ENCODE measurements at regions not wholly inside any gene's neighbourhood (a gene's known extent, or its start where the extent isn't known, plus 50 kb on each side); places are given as distances from the start of the nearest gene placed in this dataset.
"Not testable (repeated sequence)": the region's sequence is repeated elsewhere in the genome, so short reads cannot be mapped to it uniquely, and the experiment has no call there.

GRCh38 chr13:74248477-74248876 is 114.3 kb upstream of the KLF12 start:
- DNase-seq (ENCODE audit: low read depth) = no peak

DNA sequence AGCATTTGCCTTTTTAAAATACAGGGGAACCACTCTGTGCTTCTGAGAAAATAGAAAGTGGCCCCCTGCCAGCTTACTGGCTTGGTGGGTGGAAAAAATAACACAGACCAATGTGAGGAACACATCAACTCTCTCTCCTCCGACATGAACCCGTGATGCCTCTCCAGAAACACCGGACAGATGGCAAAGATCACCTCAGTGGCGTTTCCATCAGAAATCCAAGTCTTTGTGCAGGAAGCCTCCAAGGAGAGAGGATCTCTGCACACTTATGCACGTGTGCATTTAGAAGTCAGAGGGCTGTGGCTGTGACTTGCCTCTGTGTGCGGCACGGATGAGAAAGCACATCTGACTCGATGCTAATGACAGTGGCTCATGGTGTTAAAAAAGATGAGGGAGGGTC is 112.3 kb upstream of the KLF12 start:
- DNase-seq (ENCODE audit: low read depth) = peak; percentile 45

DNA sequence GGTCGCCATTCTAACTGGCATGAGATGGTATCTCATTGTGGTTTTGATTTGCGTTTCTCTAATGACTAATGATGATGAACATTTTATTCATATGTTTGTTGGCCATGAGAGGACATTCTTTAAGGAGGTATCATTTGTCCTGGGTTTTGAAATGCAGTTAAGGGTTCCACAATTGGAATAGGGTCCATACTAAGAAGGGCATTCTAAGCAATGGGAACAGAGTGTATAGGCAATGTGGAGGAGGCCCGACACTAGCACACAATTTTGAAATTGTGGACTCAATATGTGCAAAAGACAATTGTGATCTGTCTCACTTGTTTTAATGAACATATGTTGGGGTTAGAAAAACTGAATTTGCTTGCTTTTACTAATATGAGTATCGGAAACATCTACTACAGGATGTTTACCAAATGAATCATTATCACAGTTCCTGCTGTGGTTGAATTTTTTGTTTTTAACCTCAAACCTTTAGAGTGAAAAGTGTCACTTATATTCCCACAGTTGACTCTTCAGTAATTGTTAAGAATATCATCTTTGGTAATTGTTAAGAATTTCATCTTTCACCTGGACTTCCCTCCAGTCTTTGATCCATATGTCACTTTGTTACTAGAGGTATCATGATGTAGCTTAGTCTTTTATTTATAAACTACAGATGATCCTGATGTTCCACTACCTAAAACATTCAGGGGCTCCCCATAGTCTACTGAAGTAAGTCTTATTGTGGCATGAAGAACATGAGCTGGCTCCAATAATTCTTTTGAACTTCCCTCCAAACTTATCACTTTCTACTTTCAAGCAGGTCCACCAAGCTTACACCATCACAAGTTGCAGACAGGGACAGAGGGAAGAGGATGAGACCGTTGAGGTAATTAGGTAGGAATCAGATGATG is 109.7 kb upstream of the KLF12 start:
- no peak for DNase-seq (ENCODE audit: low read depth)

DNA sequence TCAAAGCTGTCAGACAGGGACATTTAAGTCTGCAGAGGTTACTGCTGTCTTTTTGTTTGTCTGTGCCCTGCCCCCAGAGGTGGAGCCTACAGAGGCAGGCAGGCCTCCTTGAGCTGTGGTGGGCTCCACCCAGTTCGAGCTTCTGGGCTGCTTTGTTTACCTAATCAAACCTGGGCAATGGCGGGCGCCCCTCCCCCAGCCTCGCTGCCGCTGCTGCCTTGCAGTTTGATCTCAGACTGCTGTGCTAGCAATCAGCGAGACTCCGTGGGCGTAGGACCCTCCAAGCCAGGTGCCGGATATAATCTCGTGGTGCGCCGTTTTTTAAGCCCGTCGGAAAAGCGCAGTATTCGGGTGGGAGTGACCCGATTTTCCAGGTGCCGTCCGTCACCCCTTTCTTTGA is 107.1 kb upstream of the KLF12 start:
- not testable (repeated sequence) for DNase-seq (ENCODE audit: low read depth)

GRCh38 chr13:74230984-74231501 is 96.8 kb upstream of the KLF12 start:
- no peak for DNase-seq (ENCODE audit: low read depth)

GRCh38 chr13:74229242-74229641 is 95.0 kb upstream of the KLF12 start:
- DNase-seq (ENCODE audit: low read depth) = no peak

GRCh38 chr13:74227476-74228158 is 93.4 kb upstream of the KLF12 start:
- no peak for DNase-seq (ENCODE audit: low read depth)

GRCh38 chr13:74226791-74227475 is 92.7 kb upstream of the KLF12 start:
- DNase-seq (ENCODE audit: low read depth) = no peak

GRCh38 chr13:74221752-74222151 is 87.5 kb upstream of the KLF12 start:
- DNase-seq (ENCODE audit: low read depth) = no peak

DNA sequence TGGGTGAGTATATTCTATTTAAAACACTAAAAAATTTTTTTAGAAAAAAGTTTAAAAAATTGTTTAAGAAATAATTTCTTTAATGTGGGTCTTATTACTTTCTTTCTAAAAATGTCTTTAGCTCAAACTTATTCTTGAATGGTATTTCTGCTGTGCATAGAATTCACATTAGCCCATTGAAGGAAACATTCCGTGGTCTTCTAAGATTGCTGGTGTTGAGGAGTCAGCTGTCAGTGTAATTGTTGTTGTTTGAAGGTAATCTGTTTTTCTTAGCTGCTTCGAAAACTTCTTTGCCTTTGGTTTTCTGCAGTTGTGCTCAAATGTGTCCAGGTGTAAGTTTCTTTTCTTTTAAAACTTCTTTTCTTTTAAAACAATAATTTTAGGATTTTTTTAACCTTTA is 85.4 kb upstream of the KLF12 start:
- DNase-seq (ENCODE audit: low read depth) = no peak

GRCh38 chr13:74218291-74218690 is 84.1 kb upstream of the KLF12 start:
- DNase-seq (ENCODE audit: low read depth) = no peak

- DNase-seq (ENCODE audit: low read depth) = no peak
Measured at GRCh38 chr13:74217811-74218210, 83.6 kb upstream of the KLF12 start.

DNA sequence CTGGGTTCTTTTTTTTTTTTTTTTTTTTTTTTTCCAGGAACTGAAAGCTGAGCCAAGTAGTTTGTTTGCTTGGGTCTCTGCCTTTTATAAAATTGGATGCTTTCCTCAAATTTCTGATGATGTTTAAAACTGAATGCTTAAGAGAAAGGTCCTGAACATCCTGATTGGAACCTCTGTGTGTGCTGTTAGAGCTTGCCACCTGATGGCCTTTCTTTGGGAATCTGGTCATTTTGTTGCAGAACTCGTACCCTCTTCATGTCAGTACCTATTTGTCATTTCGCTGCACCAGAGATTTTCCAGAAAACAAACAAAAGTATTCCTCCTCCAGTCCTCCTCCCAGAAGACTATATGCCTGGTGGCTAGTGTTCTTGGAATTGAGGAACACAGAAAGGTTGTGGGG is 81.2 kb upstream of the KLF12 start:
- no peak for DNase-seq (ENCODE audit: low read depth)

DNA sequence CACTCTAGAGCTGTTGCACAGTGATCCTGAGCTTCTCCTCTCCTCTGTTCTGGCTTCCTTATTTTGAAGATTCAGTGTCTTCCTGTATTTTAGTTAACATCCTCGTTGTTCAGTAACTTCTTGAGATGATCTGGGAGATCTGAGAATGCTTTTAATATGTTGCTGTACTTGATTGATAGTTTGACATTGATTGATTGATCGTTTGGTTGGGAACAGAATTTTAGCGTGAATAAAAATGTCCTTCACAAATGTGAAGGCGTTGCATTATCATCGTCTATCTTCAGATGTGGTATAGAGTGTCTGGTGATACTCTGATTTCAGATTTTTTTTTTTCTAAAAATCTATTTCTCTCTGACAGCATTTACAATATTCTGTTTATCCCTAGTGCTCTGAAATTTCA is 80.1 kb upstream of the KLF12 start:
- no peak for DNase-seq (ENCODE audit: low read depth)

DNA sequence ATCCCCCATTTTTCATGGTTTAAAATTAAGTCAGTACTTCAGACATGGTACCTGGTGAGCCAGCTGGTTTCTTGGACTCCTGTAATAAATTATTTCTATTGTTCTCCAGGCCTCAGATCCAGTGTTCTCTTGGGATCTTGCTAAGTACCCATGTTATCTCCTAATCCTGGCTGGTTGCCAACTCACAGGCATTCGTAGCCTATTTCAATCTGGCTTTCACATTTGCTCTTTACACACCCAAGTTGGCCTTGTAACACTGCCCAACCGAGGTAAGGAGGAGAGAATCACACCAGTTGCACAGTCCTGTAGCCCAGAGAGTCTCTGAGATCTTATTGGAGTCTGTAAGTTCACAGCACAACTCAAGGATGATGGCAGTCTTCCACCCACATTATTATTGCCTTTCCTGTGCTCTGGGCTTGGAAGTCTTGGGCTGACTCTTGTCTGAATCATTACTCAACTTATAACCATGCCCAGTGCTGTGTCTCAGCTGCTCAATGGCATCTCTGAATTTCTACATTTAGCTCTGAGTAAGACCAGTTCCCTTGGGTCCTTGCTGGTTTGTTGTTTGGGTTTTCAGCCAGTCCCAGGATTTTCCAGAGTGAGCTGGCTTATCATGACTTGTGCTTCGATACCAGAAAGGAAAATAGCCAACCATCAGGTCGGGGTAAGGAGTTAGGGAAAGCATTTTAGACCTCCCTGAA is 76.6 kb upstream of the KLF12 start:
- no peak for DNase-seq (ENCODE audit: low read depth)

DNA sequence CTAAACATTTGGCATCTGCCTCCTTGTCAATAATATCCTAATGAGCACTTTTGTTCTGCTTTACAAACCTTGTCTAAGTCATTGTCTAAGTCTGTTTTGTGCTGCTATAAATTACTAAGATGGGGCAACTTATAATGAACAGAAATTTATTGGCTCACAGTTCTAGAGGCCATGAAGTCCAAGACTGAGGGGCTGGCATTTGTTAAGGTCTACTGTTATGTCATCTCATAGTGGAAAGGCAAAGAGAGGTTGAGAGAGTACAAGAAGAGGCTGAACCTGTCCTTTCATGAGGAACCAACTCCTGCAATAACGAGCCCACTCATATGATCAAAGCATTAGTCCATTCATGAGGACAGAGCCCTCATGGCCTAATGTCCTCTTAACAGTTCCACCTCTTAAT is 72.7 kb upstream of the KLF12 start:
- DNase-seq (ENCODE audit: low read depth) = no peak

GRCh38 chr13:74206061-74206561 is 71.9 kb upstream of the KLF12 start:
- no peak for DNase-seq (ENCODE audit: low read depth)

GRCh38 chr13:74205313-74205690 is 71.1 kb upstream of the KLF12 start:
- DNase-seq (ENCODE audit: low read depth) = no peak

DNA sequence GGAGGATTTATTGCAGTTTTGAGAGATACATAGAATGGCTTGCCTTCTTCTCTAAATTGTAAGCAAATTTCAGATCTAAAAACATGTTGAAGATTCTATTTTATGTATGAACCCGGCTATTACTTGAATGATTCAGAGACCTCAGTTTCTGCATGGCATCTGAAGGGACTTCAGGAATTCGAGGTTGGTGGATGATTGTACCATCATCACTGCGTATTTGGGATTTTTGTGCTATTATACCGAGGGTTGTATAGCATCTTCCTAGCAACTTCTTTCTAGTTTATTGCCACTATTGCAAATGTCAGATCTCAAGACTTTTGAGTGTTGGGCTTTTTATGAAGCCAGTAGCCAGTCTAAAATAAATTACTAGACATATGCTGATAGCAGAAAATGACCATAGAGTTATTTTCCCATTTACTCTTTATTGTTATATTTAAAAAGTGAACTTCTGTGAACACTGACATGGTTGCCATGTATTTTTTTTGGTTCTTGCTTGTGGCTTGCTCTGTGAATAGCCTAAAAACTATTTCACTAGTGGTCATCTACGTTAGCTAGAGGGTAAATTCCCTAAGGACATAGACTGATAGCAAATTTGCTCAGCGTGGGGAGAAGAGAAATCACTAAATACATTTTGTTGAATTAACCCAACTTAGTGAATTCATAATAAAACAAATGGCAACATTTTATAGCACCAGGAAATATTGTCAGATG is 70.6 kb upstream of the KLF12 start:
- DNase-seq (ENCODE audit: low read depth) = no peak

DNA sequence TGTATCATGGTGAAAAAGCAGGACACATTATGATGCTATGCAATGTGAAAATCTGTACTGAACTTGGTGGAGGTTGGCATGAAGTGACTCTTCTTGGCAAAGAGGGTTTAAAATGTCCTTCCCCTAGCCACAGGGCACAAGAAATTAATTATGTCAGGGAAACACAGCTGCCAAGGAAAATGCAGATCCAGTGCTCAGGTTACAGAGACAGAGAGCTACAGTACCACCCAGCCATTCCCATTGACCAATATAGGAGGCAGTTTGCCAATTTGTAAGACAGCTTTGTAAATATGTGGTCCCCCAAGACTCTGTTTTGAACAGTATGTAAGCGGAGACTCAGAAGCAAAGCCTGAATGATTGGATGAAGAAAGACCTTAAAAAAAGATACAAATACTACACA is 69.4 kb upstream of the KLF12 start:
- no peak for DNase-seq (ENCODE audit: low read depth)

Data from forelimb muscle (tissue), 1 donor.